NCI-H82 treated with DMSO at 0.1 percent for 48 hours (cell line): ENCODE measurements at regions not wholly inside any gene's neighbourhood (a gene's known extent, or its start where the extent isn't known, plus 50 kb on each side); places are given as distances from the start of the nearest gene placed in this dataset.
"Not testable (repeated sequence)": the region's sequence is repeated elsewhere in the genome, so short reads cannot be mapped to it uniquely, and the experiment has no call there.

ENCODE experiments used
- DNase-seq: peaks from one replicate; lab custom pipeline; 2025; ENCODE audit not compliant: unreplicated experiment; lab: John Stamatoyannopoulos, UW

GRCh38 chr6:30832864-30833263, 51.5 kb upstream of the DDR1 start:
- DNase-seq: no peak

- DNase-seq: no peak
These were observed 53.9 kb upstream of the DDR1 start for GRCh38 chr6:30830438-30830837.

- DNase-seq: no peak
These were observed 54.6 kb upstream of the DDR1 start for GRCh38 chr6:30829639-30830255.

GRCh38 chr6:30829033-30829432, 55.3 kb upstream of the DDR1 start:
- no peak for DNase-seq

- DNase-seq: peak; percentile 25
These were observed 56.0 kb upstream of the DDR1 start for GRCh38 chr6:30828027-30828962.

- DNase-seq: no peak
These were observed 57.4 kb upstream of the DDR1 start for GRCh38 chr6:30826961-30827342.

GRCh38 chr6:30824698-30825097, 59.6 kb upstream of the DDR1 start:
- no peak for DNase-seq

- no peak for DNase-seq
These were observed 60.8 kb upstream of the DDR1 start for GRCh38 chr6:30823534-30823865.

GRCh38 chr6:30821862-30822784, 62.2 kb upstream of the DDR1 start:
- no peak for DNase-seq

GRCh38 chr6:30820193-30820592, 64.1 kb upstream of the DDR1 start:
- DNase-seq: no peak

GRCh38 chr6:30819297-30819917, 64.9 kb upstream of the DDR1 start:
- no peak for DNase-seq

GRCh38 chr6:30818391-30818841, 65.9 kb upstream of the DDR1 start:
- no peak for DNase-seq

GRCh38 chr6:30816791-30817739, 67.3 kb upstream of the DDR1 start:
- no peak for DNase-seq

GRCh38 chr6:30816296-30816695, 68.0 kb upstream of the DDR1 start:
- not testable (repeated sequence) for DNase-seq

- DNase-seq: not testable (repeated sequence)
These were observed 69.1 kb upstream of the DDR1 start for GRCh38 chr6:30815041-30815742.

- DNase-seq: no peak
These were observed 69.9 kb upstream of the DDR1 start for GRCh38 chr6:30814146-30815040.

GRCh38 chr6:30813631-30814145, 69.3 kb upstream of the IER3 start:
- no peak for DNase-seq

- no peak for DNase-seq
These were observed 66.5 kb upstream of the IER3 start for GRCh38 chr6:30810813-30811339.
